ENCODE measurements at regions not wholly inside any gene's neighbourhood (a gene's known extent, or its start where the extent isn't known, plus 50 kb on each side); places are given as distances from the start of the nearest gene placed in this dataset.

DNA sequence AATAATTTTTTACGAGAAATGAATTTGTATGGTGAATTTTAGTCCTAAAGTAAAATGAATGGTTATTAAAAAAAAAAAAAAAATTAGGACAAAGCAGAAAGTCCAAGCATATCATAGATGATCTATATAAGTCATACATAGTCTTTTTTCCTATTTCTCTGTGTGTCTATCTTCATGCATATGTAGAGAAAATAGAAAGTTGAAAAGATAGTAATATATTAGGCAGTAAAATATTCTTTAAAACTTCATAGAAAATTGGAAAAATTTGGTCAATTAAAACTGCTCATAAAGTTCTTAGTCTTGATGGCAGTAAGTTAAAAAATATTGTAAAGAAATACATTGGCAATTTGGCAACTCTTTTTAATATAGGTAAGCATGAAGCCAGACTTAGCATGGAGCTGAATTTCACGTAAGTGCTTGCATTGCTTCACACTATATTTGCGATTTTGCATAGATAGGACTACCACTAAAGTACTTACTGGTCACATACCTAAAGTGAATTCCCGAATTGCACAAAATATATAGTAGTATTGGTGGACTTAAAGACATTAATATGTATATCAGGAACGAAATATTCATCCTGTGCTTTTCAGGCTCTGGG, 303.8 kb downstream of the IPO8 start:
- no peaks in the 10 kb centered on the region for H3K36me3 ChIP-seq (replicated peaks; ENCODE audit: control insufficient read depth, insufficient read depth, low read length)
- DNase-seq, result no peak
- H3K27me3 ChIP-seq (ENCODE audit: control insufficient read depth, insufficient read depth, low read length), result no peaks in the 10 kb centered on the region
- no peak overlapping the region for H3K4me3 ChIP-seq (ENCODE audit: insufficient read depth, low read depth, low read length)

DNA sequence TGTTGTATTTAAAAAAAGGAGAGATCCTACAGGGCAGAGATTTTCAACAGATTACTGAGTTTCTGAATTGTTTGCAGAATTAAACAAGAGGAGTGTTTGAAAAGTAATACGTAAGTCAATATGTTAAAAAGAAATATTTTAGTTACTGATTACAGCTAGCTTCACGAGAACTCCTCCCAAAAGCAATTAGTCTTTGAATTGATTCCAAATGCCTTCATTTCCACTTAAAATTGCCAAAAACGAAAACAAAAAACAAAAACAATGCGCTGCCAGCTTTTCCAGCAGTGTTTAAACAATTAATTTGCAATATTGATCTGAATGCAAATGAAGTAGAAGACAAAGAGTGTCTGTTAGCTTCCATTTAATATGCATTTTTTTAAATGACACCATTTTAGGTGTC, 310.0 kb downstream of the IPO8 start:
- no peaks in the 10 kb centered on the region for H3K27me3 ChIP-seq (ENCODE audit: control insufficient read depth, insufficient read depth, low read length)
- no peak for DNase-seq
- no peaks in the 10 kb centered on the region for H3K36me3 ChIP-seq (replicated peaks; ENCODE audit: control insufficient read depth, insufficient read depth, low read length)
- H3K4me3 ChIP-seq (ENCODE audit: insufficient read depth, low read depth, low read length), result no peak overlapping the region

DNA sequence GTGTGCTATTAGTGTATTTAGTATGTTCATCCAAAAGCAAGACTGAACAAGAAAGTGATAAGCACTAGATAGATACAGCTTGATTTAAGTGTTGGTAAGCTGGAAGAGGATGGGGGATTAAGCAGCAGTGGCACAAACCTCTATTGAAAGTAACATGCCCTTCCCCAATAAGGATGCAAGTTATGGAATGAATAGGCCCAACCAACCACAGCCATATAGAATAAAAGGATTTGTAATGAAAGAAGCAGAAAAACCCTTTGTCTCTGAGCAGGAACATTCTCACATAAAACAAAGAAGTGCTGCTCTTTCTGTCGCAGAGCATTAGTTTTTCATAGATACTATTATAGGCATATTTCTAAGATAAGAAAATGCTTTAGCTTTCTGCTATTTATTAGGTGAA, 310.7 kb downstream of the IPO8 start:
- Histone ChIP-seq H3K36me3 (replicated peaks; ENCODE audit: control insufficient read depth, insufficient read depth, low read length) (no peaks in the 10 kb centered on the region), H3K4me3 (ENCODE audit: insufficient read depth, low read depth, low read length) (no peak overlapping the region), H3K27me3 (ENCODE audit: control insufficient read depth, insufficient read depth, low read length) (no peaks in the 10 kb centered on the region)
- no peak for DNase-seq

DNA sequence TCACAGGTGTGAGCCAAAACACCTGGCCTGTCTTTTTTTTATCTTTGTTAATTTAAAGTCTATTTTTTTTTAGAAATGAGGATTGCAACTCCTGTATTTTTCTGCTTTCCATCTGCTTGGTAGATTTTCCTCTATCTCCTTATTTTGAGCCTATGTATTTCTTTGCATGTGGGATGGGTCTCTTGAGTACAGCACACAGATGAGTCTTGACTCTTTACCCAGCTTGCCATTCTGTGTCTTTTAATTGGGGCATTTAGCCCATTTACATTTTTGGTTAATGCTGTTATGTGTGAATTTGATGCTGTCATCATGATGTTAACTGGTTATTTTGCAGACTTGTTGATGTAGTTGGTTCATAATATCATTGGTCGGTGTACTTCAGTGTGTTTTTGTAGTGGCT, 317.4 kb downstream of the IPO8 start:
- no peak overlapping the region for H3K4me3 ChIP-seq (ENCODE audit: insufficient read depth, low read depth, low read length)
- no peaks in the 10 kb centered on the region for H3K36me3 ChIP-seq (replicated peaks; ENCODE audit: control insufficient read depth, insufficient read depth, low read length)
- no peaks in the 10 kb centered on the region for H3K27me3 ChIP-seq (ENCODE audit: control insufficient read depth, insufficient read depth, low read length)
- DNase-seq, result no peak

DNA sequence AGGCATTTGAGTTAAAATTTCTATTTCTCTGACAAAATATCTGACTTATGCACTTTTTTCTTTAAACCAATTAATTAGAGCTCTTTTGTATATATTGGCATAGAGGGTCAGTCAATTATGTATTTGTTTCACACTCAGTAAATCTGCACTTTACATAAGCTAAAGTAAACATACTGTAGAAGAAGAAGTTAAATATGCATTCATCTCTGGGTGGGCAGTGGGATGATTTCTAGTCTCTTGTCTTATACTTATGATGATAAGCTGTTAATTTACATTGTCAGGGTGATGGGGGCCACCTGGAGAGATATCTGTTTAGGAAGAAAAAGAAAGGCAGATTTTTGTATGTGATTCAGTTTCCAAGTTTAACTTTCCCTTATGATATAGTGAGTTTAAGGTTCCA, 330.8 kb downstream of the IPO8 start:
- no peaks in the 10 kb centered on the region for H3K36me3 ChIP-seq (replicated peaks; ENCODE audit: control insufficient read depth, insufficient read depth, low read length)
- DNase-seq, result no peak
- H3K4me3 ChIP-seq (ENCODE audit: insufficient read depth, low read depth, low read length), result no peak overlapping the region
- H3K27me3 ChIP-seq (ENCODE audit: control insufficient read depth, insufficient read depth, low read length), result no peaks in the 10 kb centered on the region

DNA sequence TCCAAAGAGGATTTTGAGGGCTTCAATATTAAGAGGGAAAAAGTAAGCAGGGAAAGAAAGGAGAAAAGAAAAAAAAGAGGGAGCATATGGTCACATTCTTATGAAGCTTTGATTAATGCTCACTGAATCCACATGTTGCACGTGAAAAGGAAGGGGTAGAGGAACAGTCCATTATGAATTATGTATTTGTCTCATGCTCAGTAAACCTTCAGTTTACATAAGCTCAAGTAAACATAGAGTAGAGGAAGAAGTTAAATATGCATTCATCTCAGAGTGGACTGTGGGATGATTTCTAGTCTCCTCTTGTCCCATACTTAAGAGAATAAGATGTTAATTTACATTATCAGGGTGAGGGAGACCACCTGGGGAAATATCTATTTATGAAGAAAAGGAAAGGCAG, 334.5 kb downstream of the IPO8 start:
- Histone ChIP-seq H3K36me3 (replicated peaks; ENCODE audit: control insufficient read depth, insufficient read depth, low read length) (no peaks in the 10 kb centered on the region), H3K27me3 (ENCODE audit: control insufficient read depth, insufficient read depth, low read length) (no peaks in the 10 kb centered on the region), H3K4me3 (ENCODE audit: insufficient read depth, low read depth, low read length) (no peak overlapping the region)
- DNase-seq, result no peak

DNA sequence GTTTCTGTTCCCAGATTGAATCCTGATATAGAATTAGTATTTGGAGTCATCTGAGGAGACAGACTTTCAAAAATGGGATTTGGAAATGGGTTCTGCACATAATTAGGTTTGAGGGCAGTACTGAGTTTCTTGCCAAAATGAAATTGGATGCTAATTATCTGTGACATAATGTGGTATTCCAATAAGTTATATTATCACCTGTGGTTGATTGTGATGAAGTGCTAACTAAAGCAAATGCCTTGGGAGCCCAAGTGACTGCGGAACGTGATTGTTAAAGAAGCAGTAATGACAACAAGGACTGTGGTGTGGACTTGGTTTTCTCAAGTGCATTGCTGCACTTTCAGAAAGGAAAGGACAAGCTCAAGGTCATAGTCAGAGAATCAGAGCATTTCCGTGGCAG, 337.0 kb downstream of the IPO8 start:
- H3K27me3 ChIP-seq (ENCODE audit: control insufficient read depth, insufficient read depth, low read length), result no peaks in the 10 kb centered on the region
- no peak overlapping the region for H3K4me3 ChIP-seq (ENCODE audit: insufficient read depth, low read depth, low read length)
- no peaks in the 10 kb centered on the region for H3K36me3 ChIP-seq (replicated peaks; ENCODE audit: control insufficient read depth, insufficient read depth, low read length)
- no peak for DNase-seq

DNA sequence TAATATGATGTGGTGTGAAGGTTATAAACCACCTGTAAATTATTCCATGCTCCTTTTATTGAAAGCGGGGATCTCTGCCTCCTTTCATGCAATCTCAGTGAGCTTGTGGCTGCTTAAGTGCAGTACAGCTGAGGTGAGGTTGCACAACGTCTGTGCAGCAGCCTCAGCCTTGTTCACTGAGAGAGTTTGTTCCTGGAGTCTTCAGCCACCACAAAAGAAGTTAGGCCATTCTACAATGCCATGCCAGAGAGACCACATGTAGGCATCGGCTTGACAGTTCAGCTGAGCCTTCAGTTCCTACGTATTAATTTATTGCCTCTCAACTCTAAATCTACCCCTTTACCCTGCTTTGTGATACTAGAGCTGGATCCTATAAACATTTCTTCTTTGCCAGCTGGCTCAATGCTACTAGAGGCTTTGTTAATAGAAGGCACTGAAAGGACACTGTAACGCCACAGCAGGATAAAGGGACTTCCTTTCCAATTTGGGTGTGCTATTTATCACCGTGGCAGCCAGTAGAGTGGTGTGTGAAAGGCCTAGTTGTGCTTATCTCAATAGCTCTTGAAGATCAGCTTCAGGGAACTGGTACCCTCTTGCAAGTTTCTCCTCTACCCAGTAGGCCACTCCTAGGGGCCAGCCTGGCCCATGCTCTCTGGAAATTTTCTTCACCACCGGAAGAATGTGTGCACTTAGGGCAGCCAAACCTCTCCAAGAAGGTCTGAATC, 337.7 kb downstream of the IPO8 start:
- H3K36me3 ChIP-seq (replicated peaks; ENCODE audit: control insufficient read depth, insufficient read depth, low read length), result no peaks in the 10 kb centered on the region
- no peaks in the 10 kb centered on the region for H3K27me3 ChIP-seq (ENCODE audit: control insufficient read depth, insufficient read depth, low read length)
- DNase-seq, result no peak
- no peak overlapping the region for H3K4me3 ChIP-seq (ENCODE audit: insufficient read depth, low read depth, low read length)

DNA sequence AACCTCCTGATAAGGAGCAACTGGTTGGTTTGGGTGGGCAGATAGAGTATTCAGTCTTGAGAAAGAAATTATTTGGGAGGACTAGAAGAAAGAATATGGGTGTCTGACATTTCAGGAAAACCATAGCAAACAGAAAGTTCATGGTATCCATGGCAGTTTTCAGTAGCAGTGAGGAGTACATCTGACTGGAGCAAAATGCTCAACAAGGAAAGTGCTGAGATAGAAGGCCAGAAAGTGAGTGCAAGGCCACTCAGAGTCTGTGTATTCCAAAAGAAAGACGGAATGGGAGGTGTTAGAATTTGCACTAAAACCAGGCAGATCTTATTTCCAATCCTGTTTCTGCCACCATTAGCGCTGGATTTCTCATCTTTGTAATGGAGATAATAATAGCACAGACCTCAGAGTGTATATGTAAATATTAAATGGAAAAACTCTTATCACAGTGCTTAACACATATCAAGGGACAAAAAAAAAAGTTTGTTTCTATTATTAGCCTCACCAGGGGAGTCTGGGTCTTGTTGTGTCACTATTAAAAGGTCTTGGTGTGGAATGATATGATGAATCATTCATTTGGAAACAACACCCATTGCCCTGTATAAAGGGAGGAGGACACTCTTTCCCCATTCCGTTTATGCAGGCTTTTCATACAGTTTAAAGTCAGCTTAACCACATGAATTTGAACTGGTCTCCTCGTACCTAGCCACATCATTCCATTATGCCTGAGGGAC, 349.8 kb downstream of the IPO8 start:
- Histone ChIP-seq H3K27me3 (ENCODE audit: control insufficient read depth, insufficient read depth, low read length) (no peaks in the 10 kb centered on the region), H3K36me3 (replicated peaks; ENCODE audit: control insufficient read depth, insufficient read depth, low read length) (no peaks in the 10 kb centered on the region), H3K4me3 (ENCODE audit: insufficient read depth, low read depth, low read length) (no peak overlapping the region)
- no peak for DNase-seq

DNA sequence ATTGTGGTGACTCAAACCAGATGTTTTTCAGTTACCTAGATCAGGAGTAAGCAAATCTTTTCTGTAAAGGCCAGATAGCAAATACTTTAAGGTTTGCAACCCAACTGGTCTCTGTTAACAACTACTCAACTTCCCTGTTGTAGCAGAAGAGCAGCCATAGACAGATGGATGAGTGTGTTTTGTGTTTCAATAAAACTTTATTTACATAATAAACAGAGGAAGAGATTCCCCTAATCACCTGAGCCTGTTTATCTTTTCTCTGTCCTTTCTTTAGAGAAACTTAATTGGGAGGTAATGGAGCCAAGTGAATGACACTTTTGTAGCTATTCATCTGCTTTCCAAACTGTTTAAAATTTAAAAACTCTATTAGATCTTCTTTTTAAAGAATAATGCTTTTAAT, 365.1 kb downstream of the IPO8 start:
- Histone ChIP-seq H3K27me3 (ENCODE audit: control insufficient read depth, insufficient read depth, low read length) (no peaks in the 10 kb centered on the region), H3K36me3 (replicated peaks; ENCODE audit: control insufficient read depth, insufficient read depth, low read length) (no peaks in the 10 kb centered on the region), H3K4me3 (ENCODE audit: insufficient read depth, low read depth, low read length) (no peak overlapping the region)
- DNase-seq, result no peak

DNA sequence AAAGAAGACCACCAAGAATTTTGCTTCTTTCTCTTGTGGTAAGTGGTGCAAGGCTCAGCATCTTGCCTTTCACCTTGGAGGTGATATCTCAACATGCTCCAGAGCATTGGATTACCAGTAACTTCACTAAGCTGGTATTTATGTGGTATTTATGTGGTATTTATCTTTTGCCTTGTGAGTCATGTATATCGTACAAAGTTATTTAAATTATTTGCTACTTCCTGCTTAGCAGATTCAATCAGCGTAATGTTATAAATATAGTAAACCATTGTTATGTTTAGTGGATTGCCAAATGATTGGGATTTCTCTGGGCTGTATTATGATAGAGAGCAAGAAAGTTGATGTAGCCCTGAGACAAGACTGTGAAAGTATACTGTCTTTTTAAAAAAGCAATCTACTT, 366.4 kb downstream of the IPO8 start:
- no peaks in the 10 kb centered on the region for H3K27me3 ChIP-seq (ENCODE audit: control insufficient read depth, insufficient read depth, low read length)
- H3K4me3 ChIP-seq (ENCODE audit: insufficient read depth, low read depth, low read length), result no peak overlapping the region
- no peaks in the 10 kb centered on the region for H3K36me3 ChIP-seq (replicated peaks; ENCODE audit: control insufficient read depth, insufficient read depth, low read length)
- DNase-seq, result no peak

DNA sequence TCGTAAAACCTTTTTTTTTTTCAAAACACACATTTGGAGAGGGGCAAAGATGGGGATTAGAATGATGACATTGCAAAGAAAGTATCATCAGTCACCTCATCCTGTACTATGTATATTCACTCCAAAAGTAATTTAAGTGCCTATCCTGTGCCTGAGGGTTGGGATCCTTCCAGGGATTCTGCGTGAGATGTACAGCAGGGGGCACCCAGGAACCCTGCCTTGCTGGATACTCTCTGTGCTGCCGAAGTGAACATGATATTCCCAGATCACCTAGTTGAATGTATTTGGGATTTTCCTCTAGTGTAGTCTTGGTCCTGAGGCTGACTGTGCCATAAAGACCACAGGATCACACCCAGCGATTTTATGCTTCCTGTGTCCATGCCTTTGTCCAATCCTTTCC, 372.7 kb downstream of the IPO8 start:
- Histone ChIP-seq H3K4me3 (ENCODE audit: insufficient read depth, low read depth, low read length) (no peak overlapping the region), H3K27me3 (ENCODE audit: control insufficient read depth, insufficient read depth, low read length) (no peaks in the 10 kb centered on the region), H3K36me3 (replicated peaks; ENCODE audit: control insufficient read depth, insufficient read depth, low read length) (no peaks in the 10 kb centered on the region)
- DNase-seq, result no peak

DNA sequence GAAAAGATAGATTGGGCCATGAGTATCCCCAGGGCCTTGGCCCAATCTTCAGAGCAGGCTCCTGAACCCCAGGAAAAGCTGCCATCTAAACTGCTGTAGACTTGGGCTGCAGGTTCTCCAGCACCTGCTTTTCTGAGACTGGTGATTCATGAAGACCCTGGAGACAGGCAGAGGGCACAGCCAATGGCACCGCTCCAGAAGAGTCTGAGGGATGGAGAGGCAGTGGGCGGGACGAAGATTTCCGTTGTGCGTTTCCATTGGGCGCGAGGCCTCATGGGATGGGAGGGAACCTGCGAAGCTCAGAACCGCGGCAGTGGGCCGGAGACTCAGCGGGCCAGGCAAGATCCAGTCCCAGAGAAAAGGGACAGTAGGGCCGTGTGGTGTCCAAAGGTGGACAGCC, 375.1 kb downstream of the IPO8 start:
- H3K36me3 ChIP-seq (replicated peaks; ENCODE audit: control insufficient read depth, insufficient read depth, low read length), result no peaks in the 10 kb centered on the region
- no peaks in the 10 kb centered on the region for H3K27me3 ChIP-seq (ENCODE audit: control insufficient read depth, insufficient read depth, low read length)
- no peak for DNase-seq
- no peak overlapping the region for H3K4me3 ChIP-seq (ENCODE audit: insufficient read depth, low read depth, low read length)

DNA sequence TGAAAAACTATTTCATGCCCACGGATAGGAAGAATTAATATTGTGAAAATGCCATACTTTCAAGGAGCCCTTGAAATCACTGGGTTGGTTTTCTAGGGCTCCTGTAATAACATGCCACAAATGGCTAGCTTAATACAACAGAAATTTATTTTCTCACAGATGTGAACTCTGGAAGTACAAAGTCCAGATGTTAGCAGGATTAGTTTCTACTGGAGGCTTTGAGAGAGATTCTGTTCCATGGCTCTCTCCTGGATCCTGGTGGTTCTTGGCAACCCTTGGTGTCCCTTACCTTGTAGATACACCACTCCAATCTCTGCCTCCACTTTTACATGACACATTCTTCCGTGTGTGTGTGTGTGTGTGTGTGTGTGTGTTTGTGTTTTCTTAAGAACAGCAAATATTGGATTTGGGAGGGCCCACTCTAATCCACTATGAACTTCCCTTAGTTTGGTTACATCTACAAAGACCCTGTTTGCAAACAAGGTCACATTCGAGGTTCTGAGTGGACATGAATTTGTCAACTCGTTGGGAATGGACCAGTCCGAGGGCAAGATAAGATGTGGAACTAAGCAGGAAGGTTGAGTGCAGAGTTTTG, 381.1 kb downstream of the IPO8 start:
- Histone ChIP-seq H3K4me3 (ENCODE audit: insufficient read depth, low read depth, low read length) (no peak overlapping the region), H3K36me3 (replicated peaks; ENCODE audit: control insufficient read depth, insufficient read depth, low read length) (no peaks in the 10 kb centered on the region), H3K27me3 (ENCODE audit: control insufficient read depth, insufficient read depth, low read length) (no peaks in the 10 kb centered on the region)
- no peak for DNase-seq

All from H7 (cell line).